HEK293 (cell line): ENCODE measurements at regions not wholly inside any gene's neighbourhood (a gene's known extent, or its start where the extent isn't known, plus 50 kb on each side); places are given as distances from the start of the nearest gene placed in this dataset.

Source experiments
- CTCF ChIA-PET: fragments of 350-600 bp; formaldehyde crosslinking; extraction: SDS; loops from one replicate; lab custom pipeline; 2021; ENCODE audit warnings: antibody characterized with exemption; lab: Yijun Ruan, JAX
- POLR2A ChIA-PET: fragments of 300-600 bp; formaldehyde crosslinking; extraction: SDS; loops from one replicate; lab custom pipeline; 2020; ENCODE audit warnings: antibody characterized with exemption, inconsistent platforms; lab: Yijun Ruan, JAX
- H3K27ac ChIP-seq: fragments of 200-500 bp; sonication (Bioruptor generic); 2 replicates; pipeline ENCODE4 v1.5.1; 2014; ENCODE audit warnings: low read depth, low read length, control low read depth, inconsistent platforms; ENCODE audit errors: extremely low read depth
- H3K36me3 ChIP-seq, 2 experiments: fragments of 200-500 bp in 1 of 2; sonication (Bioruptor generic) in 1 of 2; 1 replicate in 1 of 2; 2 replicates in 1 of 2; pipeline ENCODE4 v1.5.1; 2014 to 2017; ENCODE audit warnings: inconsistent platforms in 2 of 2, low read length in 2 of 2; ENCODE audit not compliant: control insufficient read depth in 2 of 2, insufficient read depth in 1 of 2
- H3K4me1 ChIP-seq: fragments of 200-500 bp; sonication (Bioruptor generic); 2 replicates; pipeline ENCODE4 v1.5.1; 2014; ENCODE audit warnings: mild to moderate bottlenecking, low read length, inconsistent platforms; ENCODE audit not compliant: control insufficient read depth, insufficient read depth
- H3K4me3 ChIP-seq: 2 replicates; pipeline ENCODE4 v1.5.1; 2011; ENCODE audit warnings: low read depth, mild to moderate bottlenecking, control low read depth, low read length, moderate library complexity
- H3K9me3 ChIP-seq: fragments of 200-500 bp; sonication (Bioruptor generic); 2 replicates; pipeline ENCODE4 v1.5.1; 2014; ENCODE audit warnings: low read depth, low read length, inconsistent platforms; ENCODE audit not compliant: control insufficient read depth, insufficient read depth
- HOXC10 ChIP-seq: sonication (generic); formaldehyde crosslinking; IDR thresholded peaks from 2 replicates; pipeline ENCODE4 v1.8.1; 2023; ENCODE audit warnings: mild to moderate bottlenecking, missing genetic modification reagents
- KLF16 ChIP-seq: fragments of 450-650 bp; formaldehyde crosslinking; IDR thresholded peaks from 2 replicates; pipeline ENCODE4 v1.5.1; 2017; ENCODE audit warnings: missing biosample characterization, missing genetic modification characterization
- PRDM1 ChIP-seq: fragments of 450-650 bp; formaldehyde crosslinking; IDR thresholded peaks from 2 replicates; pipeline ENCODE4; 2016; ENCODE audit warnings: missing biosample characterization, missing genetic modification characterization
- SCRT1 ChIP-seq: fragments of 450-650 bp; formaldehyde crosslinking; IDR thresholded peaks from 2 replicates; pipeline ENCODE4 v1.5.1; 2016; ENCODE audit warnings: missing biosample characterization, missing genetic modification characterization, borderline replicate concordance
- ZBTB20 ChIP-seq: fragments of 450-650 bp; formaldehyde crosslinking; IDR thresholded peaks from 2 replicates; pipeline ENCODE4 v1.5.1; 2016; ENCODE audit warnings: missing biosample characterization, missing genetic modification characterization
- ZBTB44 ChIP-seq: fragments of 450-650 bp; IDR thresholded peaks from 2 replicates; pipeline ENCODE4 v1.5.1; 2018; ENCODE audit warnings: missing biosample characterization, mild to moderate bottlenecking, missing genetic modification characterization
- ZBTB48 ChIP-seq: fragments of 450-650 bp; formaldehyde crosslinking; IDR thresholded peaks from 2 replicates; pipeline ENCODE4 v1.5.1; 2016; ENCODE audit warnings: missing biosample characterization, missing genetic modification characterization
- ZFP69B ChIP-seq: fragments of 450-650 bp; formaldehyde crosslinking; IDR thresholded peaks from 2 replicates; pipeline ENCODE4 v1.5.1; 2016; ENCODE audit warnings: missing biosample characterization, missing genetic modification characterization
- ZIC2 ChIP-seq: fragments of 450-650 bp; formaldehyde crosslinking; IDR thresholded peaks from 2 replicates; pipeline ENCODE4 v1.5.1; 2016; ENCODE audit warnings: missing biosample characterization, missing genetic modification characterization
- ZNF23 ChIP-seq: fragments of 450-650 bp; formaldehyde crosslinking; IDR thresholded peaks from 2 replicates; pipeline ENCODE4 v1.5.1; 2016; ENCODE audit warnings: missing biosample characterization, missing genetic modification characterization, borderline replicate concordance
- ZNF37A ChIP-seq: fragments of 450-650 bp; IDR thresholded peaks from 2 replicates; pipeline ENCODE4 v1.5.1; 2018; ENCODE audit warnings: missing biosample characterization, missing genetic modification characterization
- ZNF394 ChIP-seq: fragments of 450-650 bp; formaldehyde crosslinking; IDR thresholded peaks from 2 replicates; pipeline ENCODE4 v1.5.1; 2016; ENCODE audit warnings: missing biosample characterization, missing genetic modification characterization, mild to moderate bottlenecking, moderate library complexity, borderline replicate concordance
- ZNF518A ChIP-seq: fragments of 450-650 bp; formaldehyde crosslinking; conservative IDR thresholded peaks from 2 replicates; pipeline ENCODE4 v1.5.1; 2016; ENCODE audit warnings: low read depth, missing biosample characterization, missing genetic modification characterization
- ZNF677 ChIP-seq: fragments of 450-650 bp; IDR thresholded peaks from 2 replicates; pipeline ENCODE4 v1.5.0; 2018; ENCODE audit warnings: missing biosample characterization, mild to moderate bottlenecking, missing genetic modification characterization, moderate library complexity
- ZNF76 ChIP-seq: fragments of 450-650 bp; formaldehyde crosslinking; IDR thresholded peaks from 2 replicates; pipeline ENCODE4; 2016; ENCODE audit warnings: low read depth, missing biosample characterization, missing genetic modification characterization, borderline replicate concordance
- ZNF768 ChIP-seq: fragments of 450-650 bp; formaldehyde crosslinking; IDR thresholded peaks from 2 replicates; pipeline ENCODE4 v1.5.1; 2018; ENCODE audit warnings: missing biosample characterization, mild to moderate bottlenecking, missing genetic modification characterization
- ZNF791 ChIP-seq: fragments of 450-650 bp; formaldehyde crosslinking; IDR thresholded peaks from 2 replicates; pipeline ENCODE4 v1.5.1; 2016; ENCODE audit warnings: missing biosample characterization, missing genetic modification characterization
- ZNF837 ChIP-seq: fragments of 450-650 bp; formaldehyde crosslinking; IDR thresholded peaks from 2 replicates; pipeline ENCODE4 v1.5.1; 2016; ENCODE audit warnings: missing biosample characterization, missing genetic modification characterization

- ChIA-PET POLR2A (no interaction called here), CTCF (no interaction called here)
- no peak for TF ChIP-seq ZNF791
- Histone ChIP-seq H3K4me1 (no peaks in the 10 kb centered on the region), H3K9me3 (no peaks in the 10 kb centered on the region), H3K4me3 (no peak overlapping the region), H3K27ac (no peak overlapping the region), H3K36me3 (no peaks in the 10 kb centered on the region)
These were observed 195.4 kb upstream of the ZMIZ1 start for GRCh38 chr10:78873413-78873812.

GRCh38 chr10:78875331-78875877, 193.4 kb upstream of the ZMIZ1 start:
- no peak overlapping the region for H3K27ac ChIP-seq
- H3K4me1 ChIP-seq, result no peaks in the 10 kb centered on the region
- CTCF ChIA-PET, result interaction anchor here (1.4 kb wide), 1 partner anchor 11 kb away, joined by 5 read pairs; no protein-coding TSS in a partner anchor
- no peak overlapping the region for H3K4me3 ChIP-seq
- H3K9me3 ChIP-seq, result no peaks in the 10 kb centered on the region
- H3K36me3 ChIP-seq, result no peaks in the 10 kb centered on the region
- peak; percentile 71 for TF ChIP-seq ZIC2 (tag by site-specific recombination)
- no peak for TF ChIP-seq ZBTB20 (tag by site-specific recombination)
- no peak for TF ChIP-seq ZNF37A
- TF ChIP-seq ZFP69B (tag by site-specific recombination), result no peak
- POLR2A ChIA-PET, result no interaction called here

GRCh38 chr10:78875932-78876331, 192.8 kb upstream of the ZMIZ1 start:
- ChIA-PET POLR2A (no interaction called here), CTCF (interaction anchor here (0.6 to 1.4 kb wide), 2 partner anchors 11 to 490 kb away, joined by 3 to 5 read pairs; no protein-coding TSS in a partner anchor)
- H3K36me3 ChIP-seq, result no peaks in the 10 kb centered on the region
- no peak overlapping the region for H3K4me3 ChIP-seq
- no peaks in the 10 kb centered on the region for H3K4me1 ChIP-seq
- no peak overlapping the region for H3K27ac ChIP-seq
- no peaks in the 10 kb centered on the region for H3K9me3 ChIP-seq
- no peak for TF ChIP-seq SCRT1 (tag by site-specific recombination)
- TF ChIP-seq ZNF677 (tag by site-specific recombination), result no peak
- TF ChIP-seq ZBTB48 (tag by site-specific recombination), result no peak
- TF ChIP-seq ZNF518A, result no peak
- TF ChIP-seq ZNF837 (tag by site-specific recombination), result no peak
- TF ChIP-seq PRDM1, result no peak
- no peak for TF ChIP-seq HOXC10 (CRISPR knock-in tag)
- TF ChIP-seq ZBTB44, result no peak
- TF ChIP-seq ZNF76 (tag by site-specific recombination), result no peak
- no peak for TF ChIP-seq ZNF768 (tag by site-specific recombination)
- no peak for TF ChIP-seq ZNF394 (tag by site-specific recombination)
- no peak for TF ChIP-seq ZNF23 (tag by site-specific recombination)
- no peak for TF ChIP-seq KLF16 (tag by site-specific recombination)
